HG03457 (cell line): ENCODE measurements at regions not wholly inside any gene's neighbourhood (a gene's known extent, or its start where the extent isn't known, plus 50 kb on each side); places are given as distances from the start of the nearest gene placed in this dataset.
"Not testable (repeated sequence)": the region's sequence is repeated elsewhere in the genome, so short reads cannot be mapped to it uniquely, and the experiment has no call there.

Experiments used
- ATAC-seq: cut with Tn5 transposase; IDR thresholded peaks from one replicate; pipeline ENCODE4 v1.9.1; 2021; ENCODE audit warnings: moderate number of reproducible peaks; ENCODE audit not compliant: unreplicated experiment

DNA sequence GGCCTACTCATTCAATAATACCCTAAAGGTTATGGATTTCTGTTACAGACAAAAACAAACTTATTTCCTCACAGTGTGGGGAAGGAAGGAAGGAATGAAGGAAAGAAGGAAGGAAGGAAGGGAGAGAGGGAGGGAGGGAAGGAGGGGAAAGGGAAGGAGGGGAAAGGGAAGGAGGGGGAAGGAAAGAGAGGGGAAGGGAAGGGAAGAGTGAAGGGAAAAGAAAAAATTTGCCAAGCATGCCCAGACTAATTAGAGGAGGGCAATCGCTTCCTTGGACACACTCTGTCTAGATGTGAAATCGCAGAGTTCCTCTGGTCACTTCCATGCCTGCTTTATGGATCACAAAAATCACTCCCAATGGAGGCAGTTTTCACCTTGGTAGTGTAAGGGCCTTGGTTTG is 570.1 kb upstream of the SOX9 start:
- no peak for ATAC-seq

DNA sequence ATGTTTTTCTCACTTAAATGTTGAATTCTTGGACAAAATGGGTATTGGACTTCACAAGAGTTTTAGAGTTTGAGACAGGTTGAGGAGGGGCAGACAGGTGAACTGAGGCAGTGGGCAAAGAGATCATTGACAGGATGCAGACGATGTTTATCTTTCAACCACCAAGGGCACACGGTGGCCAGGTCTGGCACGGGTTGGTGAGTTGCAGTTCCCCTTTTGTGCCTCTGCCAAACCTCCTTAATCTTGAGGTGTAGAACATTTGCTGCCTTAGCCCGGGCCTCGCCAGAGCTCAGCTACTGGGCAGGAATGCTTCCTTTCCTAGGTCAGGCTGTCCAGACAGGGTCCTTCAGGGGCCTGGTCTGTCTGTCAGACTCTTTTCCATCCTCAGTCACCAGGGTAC is 567.4 kb upstream of the SOX9 start:
- ATAC-seq: no peak

DNA sequence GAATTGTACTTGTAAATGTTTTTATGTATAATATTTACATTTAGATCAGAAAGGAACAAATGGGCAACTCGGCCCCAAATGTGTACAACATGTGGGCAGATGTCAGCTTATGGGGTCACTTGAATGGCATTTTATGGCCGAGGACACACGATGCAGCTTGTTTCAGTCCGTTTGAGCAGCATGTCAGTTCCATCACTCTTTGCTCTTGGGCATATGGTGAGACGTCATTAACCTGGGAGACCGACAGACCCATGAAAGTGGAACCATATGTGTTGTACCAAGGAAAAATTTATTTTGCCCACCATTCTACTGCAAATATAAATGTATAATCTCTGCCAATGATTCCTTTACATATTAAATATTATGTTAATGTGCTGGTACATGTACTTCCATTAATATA is 561.9 kb upstream of the SOX9 start:
- ATAC-seq: no peak

DNA sequence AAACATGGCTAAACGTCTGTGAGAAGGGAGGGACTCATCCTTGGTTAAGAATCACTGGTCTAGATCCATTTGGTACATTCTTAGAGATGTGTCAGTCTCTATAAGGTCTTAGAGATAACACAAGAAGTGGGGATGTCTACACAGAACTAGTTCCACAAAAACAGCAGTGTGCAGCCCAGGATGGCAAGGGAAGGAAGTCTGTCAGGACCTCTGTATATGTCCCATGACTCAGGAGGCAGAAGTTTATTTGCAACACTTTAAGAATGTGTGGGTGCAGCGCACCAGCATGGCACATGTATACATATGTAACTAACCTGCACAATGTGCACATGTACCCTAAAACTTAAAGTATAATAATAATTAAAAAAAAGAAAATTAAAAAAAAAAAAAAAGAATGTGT is 548.5 kb upstream of the SOX9 start:
- no peak for ATAC-seq

DNA sequence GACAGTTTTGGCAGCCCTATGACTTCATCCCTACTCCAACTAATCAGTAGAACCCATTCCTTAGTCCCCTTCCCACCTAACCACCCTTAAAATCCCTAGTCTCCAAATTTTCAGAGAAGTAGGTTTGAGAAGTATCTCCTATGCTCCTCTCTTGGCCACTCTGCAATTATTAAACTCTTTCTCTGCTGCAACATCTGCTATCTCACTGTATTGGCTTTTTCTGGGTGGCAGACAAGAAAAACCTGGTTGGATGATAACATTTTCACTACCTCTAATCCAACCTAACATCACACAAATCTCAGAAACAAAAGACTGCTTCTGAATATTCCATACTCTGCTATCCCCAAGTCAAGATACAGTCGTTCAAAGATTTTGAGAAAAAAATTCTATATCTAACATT is 542.4 kb upstream of the SOX9 start:
- ATAC-seq: no peak

DNA sequence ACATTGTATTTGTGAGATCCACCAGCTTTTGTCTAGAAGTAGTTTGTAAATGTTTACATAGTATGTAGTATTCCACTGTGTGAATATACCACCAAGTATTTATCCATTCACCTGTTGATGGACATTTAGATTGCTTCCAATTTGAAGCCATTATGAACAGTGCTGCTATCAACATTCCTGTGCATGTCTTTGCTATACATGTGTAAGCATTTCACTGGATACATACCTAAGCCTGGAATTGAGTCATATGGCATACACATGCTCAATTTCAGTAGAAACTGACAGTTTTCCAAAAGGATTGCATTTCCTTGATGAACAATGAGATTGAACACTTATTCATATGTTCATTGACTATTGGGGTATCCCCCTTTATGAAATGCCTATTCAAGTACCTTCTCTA is 540.6 kb upstream of the SOX9 start:
- no peak for ATAC-seq

DNA sequence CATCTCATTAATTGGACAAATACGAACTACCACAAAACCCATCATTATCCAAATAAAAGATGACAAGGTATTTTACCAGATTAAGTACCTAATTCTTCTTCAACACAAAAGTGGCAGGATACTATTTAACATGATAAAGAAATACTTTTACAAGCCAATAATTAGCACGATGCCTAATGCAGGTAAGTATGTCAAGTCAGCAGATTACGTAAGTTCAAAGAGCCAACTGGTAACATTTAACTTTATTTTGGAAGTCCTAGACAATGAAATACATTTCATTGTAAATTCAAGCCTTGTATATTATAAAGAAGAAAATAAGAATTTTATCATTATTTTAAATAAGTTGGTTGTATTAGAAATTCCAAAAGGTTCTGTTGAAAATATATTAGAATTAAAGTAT is 535.3 kb upstream of the SOX9 start:
- no peak for ATAC-seq

DNA sequence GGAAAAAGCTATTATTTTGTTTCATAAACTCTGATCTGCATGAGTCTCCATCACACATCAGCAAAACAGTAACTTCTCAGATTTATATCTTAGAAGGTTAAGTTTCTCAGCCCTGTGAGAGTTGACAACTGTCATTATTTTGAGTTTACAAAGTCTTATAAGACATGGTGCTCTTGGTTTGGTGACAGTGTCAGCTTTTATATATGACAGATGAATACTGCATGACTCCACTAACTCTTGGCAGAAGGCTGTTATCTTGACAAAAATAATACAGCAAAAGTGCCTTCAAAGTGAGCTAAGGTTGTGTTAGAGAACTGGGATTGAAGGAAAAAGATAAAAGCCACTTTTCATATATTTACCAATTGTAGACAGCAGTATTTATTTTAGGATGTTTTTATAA is 528.4 kb upstream of the SOX9 start:
- ATAC-seq: no peak

DNA sequence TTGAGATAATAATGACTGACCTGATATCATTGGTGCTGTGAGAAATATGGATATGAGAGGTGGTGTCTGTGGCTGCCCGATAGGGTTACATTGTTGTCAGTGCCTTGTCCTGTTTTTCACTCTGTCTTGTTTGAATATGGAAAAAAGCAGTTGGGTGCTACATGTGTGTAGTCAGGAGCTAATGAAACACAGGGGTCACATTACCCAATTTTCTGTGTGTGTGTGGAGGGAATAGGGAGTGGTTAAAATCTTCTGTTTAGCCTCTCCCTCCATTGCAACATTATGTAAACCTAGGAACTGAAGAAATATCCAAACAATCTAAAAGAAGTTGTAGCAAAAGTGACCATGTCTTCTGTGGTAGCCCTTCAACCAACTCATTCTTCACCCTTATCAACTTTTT is 527.7 kb upstream of the SOX9 start:
- no peak for ATAC-seq

DNA sequence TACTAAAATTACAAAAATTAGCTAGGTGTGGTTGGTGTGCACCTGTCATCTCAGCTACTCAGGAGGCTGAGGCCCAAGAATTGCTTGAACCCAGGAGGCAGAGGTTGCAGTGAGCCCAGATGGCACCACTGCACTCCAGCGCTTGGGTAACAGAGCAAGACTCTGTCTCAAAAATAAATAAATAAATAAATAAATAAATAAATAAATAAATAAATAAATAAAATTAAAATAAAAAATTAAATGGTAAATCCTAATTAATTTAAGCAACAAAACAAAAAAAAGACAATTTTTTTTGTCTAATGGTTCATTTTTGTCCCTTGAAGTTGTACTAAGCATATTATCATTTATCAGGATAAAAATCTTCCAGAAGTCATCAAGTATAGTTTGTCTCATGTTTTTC is 521.2 kb upstream of the SOX9 start:
- ATAC-seq: not testable (repeated sequence)

DNA sequence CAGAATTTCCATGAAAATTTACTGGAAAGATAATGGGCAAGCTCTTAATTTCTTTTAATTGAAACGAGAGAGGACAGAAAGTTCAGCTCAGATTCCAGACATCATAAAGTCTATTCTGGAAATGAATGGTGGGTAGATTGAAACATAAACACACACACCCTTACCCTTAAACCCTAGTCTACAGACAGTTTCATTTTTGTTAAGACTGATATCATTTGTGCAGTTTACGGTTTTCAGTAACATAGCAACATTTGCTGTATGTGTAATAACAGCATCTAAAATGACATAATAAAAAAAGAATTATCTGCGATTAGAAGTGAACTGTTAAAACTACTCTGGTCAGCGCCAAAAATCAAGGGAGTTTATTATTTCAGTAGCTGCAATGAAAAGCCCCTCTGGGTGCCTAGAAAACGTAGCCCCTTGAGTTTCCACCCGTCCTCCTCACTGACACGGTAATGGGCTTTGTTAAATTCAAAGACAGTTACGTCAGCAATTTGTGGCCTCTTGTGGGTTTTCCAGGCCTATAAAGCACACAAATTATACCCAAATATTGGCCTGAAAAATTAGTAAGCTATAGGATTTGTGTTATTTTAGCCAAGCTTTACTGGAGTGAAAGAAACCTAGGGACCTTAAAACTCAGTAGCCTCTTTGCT is 520.6 kb upstream of the SOX9 start:
- ATAC-seq: no peak

DNA sequence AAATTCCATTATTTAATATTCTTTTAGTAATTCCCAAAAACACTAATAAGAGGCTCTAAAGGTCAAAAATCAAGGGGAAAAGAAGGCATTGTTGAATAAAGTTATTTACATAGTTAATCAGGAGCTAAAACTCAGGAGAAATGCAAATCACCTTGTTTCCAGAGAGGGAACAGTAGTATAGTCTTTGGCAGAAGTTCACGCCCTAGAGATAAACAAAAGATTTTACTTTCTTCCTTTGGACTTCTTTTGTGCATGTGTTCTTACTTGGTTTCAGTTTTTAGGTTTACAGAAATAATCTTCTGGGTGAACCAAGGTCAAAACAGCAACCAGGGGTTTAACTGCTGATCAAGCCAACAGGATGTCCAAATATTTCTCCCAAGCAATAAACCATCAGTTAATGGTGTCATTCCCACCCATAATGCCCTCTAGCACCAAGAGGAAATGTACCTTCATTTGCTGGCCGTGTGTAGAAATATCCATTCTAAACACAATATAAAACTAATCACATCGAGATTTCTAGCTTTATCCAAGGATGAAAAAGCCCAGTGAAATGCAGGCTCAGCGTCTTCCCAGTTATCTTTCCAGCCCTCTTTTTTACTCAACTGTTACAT is 518.8 kb upstream of the SOX9 start:
- ATAC-seq: no peak

DNA sequence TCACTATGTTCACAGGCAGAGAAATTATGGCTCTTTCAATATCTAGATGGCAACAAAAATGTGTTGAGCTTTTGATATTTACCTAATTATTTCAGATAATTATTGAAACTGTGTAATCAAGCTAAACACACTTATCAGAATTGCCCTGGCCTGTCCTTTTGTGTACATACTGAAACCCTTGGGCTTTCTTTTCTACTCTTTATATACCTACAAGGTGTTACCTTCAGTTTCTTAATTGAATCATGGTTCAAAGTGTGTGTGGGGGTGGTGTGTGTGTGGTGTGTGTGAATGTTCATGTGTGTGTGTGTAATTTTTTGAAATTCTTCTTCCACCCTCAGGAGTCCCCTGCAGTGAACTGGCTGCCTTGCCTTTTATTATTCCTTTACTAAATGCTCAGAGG is 506.8 kb upstream of the SOX9 start:
- no peak for ATAC-seq

DNA sequence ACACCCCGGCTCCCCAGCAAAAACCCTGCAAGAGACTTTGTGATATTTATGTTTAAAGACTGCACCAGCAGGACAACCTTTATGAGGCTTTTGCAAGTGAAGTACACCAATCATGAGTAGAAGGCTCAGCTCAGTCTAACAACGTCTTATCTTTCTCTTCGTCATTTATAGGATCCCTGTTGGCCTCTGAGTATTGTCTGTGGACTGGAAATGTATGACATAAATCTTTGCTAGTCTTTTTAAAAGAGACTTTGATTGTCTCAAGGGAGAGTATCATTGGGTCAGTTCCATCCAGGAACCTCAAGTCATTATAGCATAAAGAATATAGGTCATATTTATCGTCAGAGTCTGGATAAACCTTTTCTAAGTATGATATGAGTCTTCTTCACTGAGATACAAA is 505.0 kb upstream of the SOX9 start:
- ATAC-seq: no peak

DNA sequence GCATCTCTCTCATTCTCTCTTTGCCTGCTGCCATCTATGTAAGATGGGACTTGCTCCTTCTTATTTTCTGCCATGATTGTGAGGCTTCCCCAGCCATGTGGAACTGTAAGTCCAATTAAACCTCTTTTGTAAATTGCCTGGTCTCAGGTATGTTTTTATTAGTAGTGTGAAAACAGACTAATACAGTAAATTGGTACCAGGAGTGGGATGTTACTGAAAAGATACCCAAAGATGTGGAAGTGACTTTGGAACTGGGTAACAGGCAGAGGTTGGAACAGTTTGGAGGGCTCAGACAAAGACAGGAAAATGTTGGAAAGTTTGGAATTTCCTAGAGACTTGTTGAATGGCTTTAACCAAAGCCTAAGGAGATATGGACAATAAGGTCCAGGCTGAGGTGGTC is 503.1 kb upstream of the SOX9 start:
- not testable (repeated sequence) for ATAC-seq

DNA sequence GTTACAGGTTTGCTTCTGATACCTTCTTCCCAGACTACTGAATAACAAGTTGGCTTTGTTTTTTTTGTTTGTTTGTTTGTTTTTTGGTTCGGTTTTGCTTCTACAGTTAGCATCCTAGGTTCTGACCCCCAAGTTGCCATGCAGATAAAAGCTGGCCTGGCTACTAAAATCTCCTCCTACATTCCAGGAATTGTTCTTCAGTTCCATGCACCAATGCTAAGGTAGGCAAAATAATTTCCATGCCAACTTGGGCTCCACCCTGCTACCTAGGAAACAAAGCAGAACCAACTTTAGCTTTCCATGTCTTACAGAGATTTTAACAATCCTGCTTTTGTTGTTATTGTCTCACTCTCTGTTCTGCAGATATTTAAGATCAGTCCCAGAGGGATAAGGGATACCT is 495.5 kb upstream of the SOX9 start:
- ATAC-seq: no peak

DNA sequence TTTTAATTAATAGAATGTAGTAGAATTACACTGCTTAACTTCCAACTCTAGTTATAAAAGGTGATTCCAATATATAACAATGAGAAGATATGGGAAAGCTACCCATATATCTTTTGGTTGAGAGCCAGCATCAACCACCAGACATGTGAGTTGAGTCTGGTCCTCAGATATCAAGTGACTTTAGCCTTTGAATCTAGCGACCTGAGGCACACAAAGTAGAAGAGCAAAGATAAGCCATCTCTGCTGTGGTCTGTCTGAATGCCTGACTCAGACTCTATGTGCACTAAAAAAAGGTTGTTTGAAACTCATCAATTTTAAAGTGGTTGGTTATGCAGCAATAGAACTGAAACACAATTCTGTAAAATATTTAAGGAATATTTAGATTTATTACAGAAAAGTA is 492.5 kb upstream of the SOX9 start:
- no peak for ATAC-seq

DNA sequence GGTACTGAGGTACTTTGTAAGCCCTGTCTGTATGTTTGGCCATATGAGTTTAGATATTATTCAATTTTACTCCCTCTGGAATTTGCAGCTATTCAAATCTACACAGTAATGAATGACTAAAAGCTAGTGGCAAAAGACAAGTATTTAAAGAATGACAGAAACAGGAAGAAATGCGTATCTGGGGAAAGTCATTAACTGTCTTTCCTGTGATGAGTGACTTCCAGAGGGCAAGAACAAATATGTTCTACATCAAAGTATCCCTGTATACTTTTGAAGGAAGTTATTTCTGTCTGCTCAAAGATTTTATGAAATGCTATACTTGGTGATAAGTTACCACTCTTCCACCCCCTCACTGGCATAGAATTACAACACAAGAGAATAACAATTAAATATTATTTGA is 489.3 kb upstream of the SOX9 start:
- ATAC-seq: no peak

DNA sequence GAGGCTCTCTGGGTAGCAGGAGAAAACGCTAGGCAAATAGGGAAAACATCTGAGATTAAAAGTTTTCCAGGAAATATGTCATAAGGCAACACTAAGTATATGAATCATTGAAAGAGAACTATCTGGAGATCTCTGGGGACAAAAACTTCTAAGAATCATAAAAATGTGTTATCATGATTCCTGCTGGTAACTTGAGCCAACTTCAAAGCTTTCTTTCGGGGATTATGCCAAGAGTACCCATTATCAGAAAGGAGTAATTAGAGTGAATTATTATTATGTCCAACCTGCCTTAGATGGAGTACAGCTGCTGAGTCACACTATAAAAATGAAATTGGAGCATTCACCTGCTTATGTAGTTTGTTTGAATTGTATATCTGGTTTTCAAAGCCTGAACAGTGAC is 488.5 kb upstream of the SOX9 start:
- no peak for ATAC-seq

DNA sequence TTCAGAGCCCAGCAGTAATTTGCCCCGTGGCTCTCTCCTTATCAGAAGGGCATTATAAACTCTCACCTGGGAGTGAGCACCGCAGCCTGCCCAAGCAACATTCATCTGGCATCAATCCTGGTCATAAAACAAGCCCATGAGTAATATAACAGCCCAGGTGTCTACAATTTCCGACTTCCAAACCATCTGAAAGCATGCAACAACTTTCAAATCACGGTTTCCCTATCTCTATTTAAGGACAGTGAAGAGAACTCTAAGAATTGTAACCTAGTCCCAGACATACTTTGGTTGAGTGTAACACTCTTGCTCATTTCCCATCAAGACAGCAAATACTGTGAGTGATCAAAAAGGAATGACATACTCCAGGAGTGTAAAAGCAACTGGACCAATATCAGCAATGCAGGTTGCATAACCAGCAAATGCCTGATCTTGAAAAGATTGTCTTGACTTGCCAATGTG is 487.4 kb upstream of the SOX9 start:
- ATAC-seq: no peak

DNA sequence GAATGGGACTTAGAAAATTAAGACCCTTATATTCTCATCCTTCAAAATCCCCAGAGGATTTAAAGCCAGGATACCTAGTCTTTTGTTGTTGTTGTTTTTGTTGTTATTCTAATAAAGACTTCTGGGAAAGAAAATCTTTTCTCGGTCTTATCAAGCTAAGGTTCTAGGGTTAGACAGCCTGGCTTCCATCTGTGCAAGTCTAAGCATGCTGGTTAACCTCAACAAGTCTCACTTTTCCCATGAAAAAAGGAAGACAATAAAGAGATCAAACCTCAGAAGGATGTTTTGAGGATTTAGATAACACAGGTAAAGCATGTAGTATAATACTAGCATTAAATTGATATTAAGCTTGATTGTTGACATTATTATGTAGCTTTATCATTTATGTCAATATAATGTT is 486.4 kb upstream of the SOX9 start:
- no peak for ATAC-seq

DNA sequence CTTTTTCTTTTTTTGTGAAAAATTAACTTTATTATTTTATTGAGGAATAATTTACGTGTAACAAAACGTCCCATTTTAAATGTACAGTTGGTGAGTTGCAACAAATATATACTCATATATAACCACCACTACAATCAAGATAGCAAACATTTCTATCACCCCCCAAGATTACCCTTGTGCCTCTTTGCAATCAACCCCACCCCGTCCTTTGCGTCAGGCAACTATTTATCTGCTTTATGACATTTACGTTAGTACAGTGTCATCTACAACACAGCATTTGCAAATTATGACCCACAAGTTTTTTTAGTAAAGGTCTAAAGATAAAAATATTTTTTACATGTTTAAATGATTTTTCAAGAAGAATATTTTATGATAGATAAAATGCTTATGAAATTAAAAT is 485.6 kb upstream of the SOX9 start:
- ATAC-seq: no peak

DNA sequence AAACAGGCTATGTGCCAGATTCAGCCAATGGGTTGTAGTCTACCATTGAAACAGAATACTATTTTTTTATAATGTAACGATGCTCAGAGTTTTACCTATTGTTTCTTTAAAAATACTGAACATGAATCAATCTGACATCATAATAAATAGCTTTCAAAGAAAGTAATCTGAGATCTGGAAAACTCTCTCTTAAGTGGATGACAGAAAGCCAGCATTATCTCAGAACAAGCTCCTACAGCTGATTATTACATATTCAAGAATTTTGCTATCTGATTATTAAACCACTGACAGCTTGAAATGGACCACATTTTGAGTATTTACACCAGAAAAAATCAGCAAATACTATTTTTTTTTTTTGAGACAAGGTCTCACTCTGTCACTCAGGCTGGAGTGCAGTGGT is 484.2 kb upstream of the SOX9 start:
- no peak for ATAC-seq
